CD14-positive monocyte (primary cell): ENCODE measurements at regions not wholly inside any gene's neighbourhood (a gene's known extent, or its start where the extent isn't known, plus 50 kb on each side); places are given as distances from the start of the nearest gene placed in this dataset.

Source experiments
- DNase-seq, 3 donors: peaks; one replicate each; pipeline ENCODE4 v3.0.0-alpha.2; 2011 to 2022
- H2AFZ ChIP-seq: 2 replicates; pipeline ENCODE4 v1.6.0; 2012; ENCODE audit warnings: mild to moderate bottlenecking, low read depth, low read length, inconsistent platforms; ENCODE audit not compliant: insufficient read depth, poor library complexity, severe bottlenecking
- H3K27ac ChIP-seq, 2 donors: 1 replicate in 1 of 2; 2 replicates in 1 of 2; pipeline ENCODE4 v1.5.1; 2012 to 2013; ENCODE audit warnings: low read length in 2 of 2, control low read depth in 1 of 2, inconsistent platforms in 1 of 2, low read depth in 1 of 2, mild to moderate bottlenecking in 1 of 2
- H3K27me3 ChIP-seq, 2 donors: one replicate each; pipeline versions ENCODE4 v1.6.0 to v1.6.1; 2011 to 2013; ENCODE audit warnings: low read length in 2 of 2; ENCODE audit not compliant: control insufficient read depth in 2 of 2, insufficient read depth in 2 of 2
- H3K36me3 ChIP-seq, 2 donors: replicated peaks in 1 of 2; 1 replicate in 1 of 2; 2 replicates in 1 of 2; pipeline versions ENCODE4 v1.5.1 to v1.6.1; 2012 to 2013; ENCODE audit warnings: low read length in 2 of 2, control low read depth in 1 of 2, inconsistent platforms in 1 of 2, mild to moderate bottlenecking in 1 of 2; ENCODE audit not compliant: insufficient read depth in 2 of 2, control insufficient read depth in 1 of 2
- H3K4me1 ChIP-seq, 2 donors: 1 replicate in 1 of 2; 2 replicates in 1 of 2; pipeline versions ENCODE4 v1.5.1 to v1.6.1; 2012 to 2013; ENCODE audit warnings: low read length in 2 of 2, control low read depth in 1 of 2, inconsistent platforms in 1 of 2, mild to moderate bottlenecking in 1 of 2, moderate library complexity in 1 of 2; ENCODE audit not compliant: insufficient read depth in 2 of 2, control insufficient read depth in 1 of 2
- H3K4me2 ChIP-seq: replicated peaks from 2 replicates; pipeline ENCODE3; 2012; ENCODE audit warnings: low read length, moderate library complexity, mild to moderate bottlenecking; ENCODE audit not compliant: poor library complexity, severe bottlenecking; ENCODE audit errors: extremely low read depth
- H3K4me3 ChIP-seq, 3 experiments: fragments of 200-600 bp in 1 of 3; sonication (generic) in 1 of 3; replicated peaks in 1 of 3; 1 replicate in 2 of 3; 2 replicates in 1 of 3; pipeline ENCODE4 v1.5.1; 2011 to 2013; ENCODE audit warnings: low read length in 3 of 3, mild to moderate bottlenecking in 3 of 3, control low read depth in 2 of 3, low read depth in 2 of 3, inconsistent platforms in 1 of 3, moderate library complexity in 1 of 3
- H3K79me2 ChIP-seq: 2 replicates; pipeline ENCODE4 v1.6.0; 2012; ENCODE audit warnings: mild to moderate bottlenecking, control low read depth, inconsistent platforms, low read length, moderate library complexity; ENCODE audit not compliant: insufficient read depth
- H3K9ac ChIP-seq: 2 replicates; pipeline ENCODE4 v1.6.0; 2017; ENCODE audit warnings: low read length, mild to moderate bottlenecking; ENCODE audit not compliant: insufficient read depth, poor library complexity, severe bottlenecking
- H3K9me3 ChIP-seq, 2 donors: replicated peaks in 1 of 2; 1 replicate in 1 of 2; 2 replicates in 1 of 2; pipeline versions ENCODE4 v1.5.1 to v1.6.1; 2012 to 2013; ENCODE audit warnings: low read length in 2 of 2, control low read depth in 1 of 2; ENCODE audit not compliant: control insufficient read depth in 1 of 2, insufficient read depth in 1 of 2
- H4K20me1 ChIP-seq: 2 replicates; pipeline ENCODE4 v1.6.0; 2012; ENCODE audit warnings: mild to moderate bottlenecking, low read length, control low read depth, moderate library complexity; ENCODE audit not compliant: insufficient read depth
- H3K27ac Mint-ChIP-seq, 7 donors: one replicate each; pipeline ENCODE4 v1.8.0; 2020; ENCODE audit warnings: mild to moderate bottlenecking in 7 of 7, mixed read lengths in 7 of 7, moderate library complexity in 6 of 7, inconsistent platforms in 2 of 7
- H3K27me3 Mint-ChIP-seq, 3 donors: one replicate each; pipeline ENCODE4 v1.8.0; 2021 to 2022; ENCODE audit warnings: low read depth in 3 of 3, mild to moderate bottlenecking in 3 of 3, mixed read lengths in 3 of 3, moderate library complexity in 3 of 3, inconsistent platforms in 1 of 3
- H3K36me3 Mint-ChIP-seq, 2 donors: one replicate each; pipeline ENCODE4 v1.8.0; 2020; ENCODE audit warnings: mixed read lengths in 2 of 2, inconsistent platforms in 1 of 2, mild to moderate bottlenecking in 1 of 2
- H3K4me1 Mint-ChIP-seq: one replicate; pipeline ENCODE4 v1.8.0; 2020; ENCODE audit warnings: mild to moderate bottlenecking, mixed read lengths
- H3K4me3 Mint-ChIP-seq, 2 donors: one replicate each; pipeline ENCODE4 v1.8.0; 2020; ENCODE audit warnings: mild to moderate bottlenecking in 2 of 2, mixed read lengths in 2 of 2, moderate library complexity in 1 of 2
- H3K9me3 Mint-ChIP-seq, 7 donors: one replicate each; pipeline ENCODE4 v1.8.0; 2020 to 2022; ENCODE audit warnings: mixed read lengths in 7 of 7, mild to moderate bottlenecking in 6 of 7, moderate library complexity in 6 of 7, inconsistent platforms in 2 of 7
- WGBS: methylation state at CpG from one replicate; pipeline ENCODE4 v1.1.5; 2013; ENCODE audit warnings: missing lambda C conversion rate; ENCODE audit not compliant: insufficient coverage; 5-methylcytosine and 5-hydroxymethylcytosine counted together
- intact Hi-C, 2 donors: fragments of 100-400 bp; cut with micrococcal nuclease; formaldehyde crosslinking; loops; one replicate each; pipeline versions ENCODE4 v1.15.0 to v1.15.1; 2023
- TF ChIP-seq, protein P1 (sequence below): fragments of 200-600 bp; IDR thresholded peaks from one replicate; pipeline ENCODE4 v1.8.0; 2022; ENCODE audit warnings: antibody characterized with exemption, mild to moderate bottlenecking

DNA sequence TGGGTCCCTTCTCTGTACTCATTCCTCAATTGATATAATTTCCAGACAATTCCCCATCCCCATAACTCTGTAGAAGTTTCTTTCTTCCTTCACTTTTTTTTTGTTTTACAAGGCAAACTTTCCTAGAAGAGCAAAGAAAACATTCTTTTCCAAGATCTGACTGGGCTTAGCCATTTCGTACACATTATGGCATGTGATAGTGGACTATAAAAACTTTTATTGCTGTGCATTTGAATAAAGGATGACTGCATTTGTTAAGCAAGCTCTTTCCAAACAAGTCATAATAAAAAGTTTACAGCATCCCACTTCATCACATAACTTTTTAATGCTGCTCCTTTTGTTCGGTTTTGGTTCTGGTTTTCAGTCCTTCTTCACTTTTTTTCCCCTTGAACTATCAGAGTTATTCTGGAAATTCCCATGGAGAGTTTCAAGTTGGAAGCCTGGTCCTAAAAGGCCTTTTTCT is 231.0 kb upstream of the HMGA2 start:
- WGBS = no CpG with 5 or more reads among the region's 2 CpGs
- no peaks in the 10 kb centered on the region for H3K9me3 Mint-ChIP-seq
- H3K27ac Mint-ChIP-seq = no peak overlapping the region

DNA sequence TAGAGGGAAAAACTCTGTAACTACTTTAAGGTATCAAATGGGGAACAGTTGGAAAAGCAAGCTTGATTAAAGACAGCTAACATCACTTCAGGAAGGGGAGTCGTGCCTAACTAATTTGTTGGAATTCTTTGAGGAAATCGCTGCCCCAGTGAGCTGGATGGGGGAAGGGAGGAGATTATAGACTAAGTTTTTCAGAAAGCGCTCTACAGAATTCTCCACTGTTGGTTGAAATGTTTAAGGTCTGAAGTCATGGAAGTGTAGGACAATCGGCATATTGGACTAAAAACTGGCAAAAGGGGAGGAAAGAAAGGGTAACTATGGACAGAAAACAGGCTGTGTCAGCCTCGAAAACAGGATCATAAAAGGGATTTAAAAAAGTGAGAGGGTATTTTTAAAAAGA is 229.9 kb upstream of the HMGA2 start:
- TF ChIP-seq, protein P1, sequence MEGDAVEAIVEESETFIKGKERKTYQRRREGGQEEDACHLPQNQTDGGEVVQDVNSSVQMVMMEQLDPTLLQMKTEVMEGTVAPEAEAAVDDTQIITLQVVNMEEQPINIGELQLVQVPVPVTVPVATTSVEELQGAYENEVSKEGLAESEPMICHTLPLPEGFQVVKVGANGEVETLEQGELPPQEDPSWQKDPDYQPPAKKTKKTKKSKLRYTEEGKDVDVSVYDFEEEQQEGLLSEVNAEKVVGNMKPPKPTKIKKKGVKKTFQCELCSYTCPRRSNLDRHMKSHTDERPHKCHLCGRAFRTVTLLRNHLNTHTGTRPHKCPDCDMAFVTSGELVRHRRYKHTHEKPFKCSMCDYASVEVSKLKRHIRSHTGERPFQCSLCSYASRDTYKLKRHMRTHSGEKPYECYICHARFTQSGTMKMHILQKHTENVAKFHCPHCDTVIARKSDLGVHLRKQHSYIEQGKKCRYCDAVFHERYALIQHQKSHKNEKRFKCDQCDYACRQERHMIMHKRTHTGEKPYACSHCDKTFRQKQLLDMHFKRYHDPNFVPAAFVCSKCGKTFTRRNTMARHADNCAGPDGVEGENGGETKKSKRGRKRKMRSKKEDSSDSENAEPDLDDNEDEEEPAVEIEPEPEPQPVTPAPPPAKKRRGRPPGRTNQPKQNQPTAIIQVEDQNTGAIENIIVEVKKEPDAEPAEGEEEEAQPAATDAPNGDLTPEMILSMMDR = no peak
- Histone ChIP-seq H3K9me3 (no peaks in the 10 kb centered on the region), H3K79me2 (no peaks in the 10 kb centered on the region), H3K27me3 (no peaks in the 10 kb centered on the region), H3K4me1 (no peaks in the 10 kb centered on the region), H3K4me2 (no peak overlapping the region), H2AFZ (no peak overlapping the region), H3K9ac (no peak overlapping the region), H3K36me3 (no peaks in the 10 kb centered on the region), H4K20me1 (no peaks in the 10 kb centered on the region), H3K4me3 (no peak overlapping the region), H3K27ac (no peak overlapping the region)
- Mint-ChIP-seq H3K27me3 (peaks cover 3 to 6% (median 5%) of the 10 kb centered on the region in 3 donors), H3K4me3 (no peak overlapping the region), H3K27ac (no peak overlapping the region), H3K36me3 (no peaks in the 10 kb centered on the region), H3K9me3 (no peaks in the 10 kb centered on the region), H3K4me1 (no peaks in the 10 kb centered on the region)
- intact Hi-C loops = no loop called here
- 95% methylated on average over 4 of the region's 5 CpGs for WGBS
- DNase-seq = no peak

More for the DNA sequence above, 231.0 kb upstream of the HMGA2 start:
- H3K4me1 ChIP-seq = no peaks in the 10 kb centered on the region
- H2AFZ ChIP-seq = no peak overlapping the region
- H3K4me1 Mint-ChIP-seq = no peaks in the 10 kb centered on the region
- H3K27me3 Mint-ChIP-seq = peaks cover 3 to 6% (median 5%) of the 10 kb centered on the region in 3 donors
- TF ChIP-seq, protein P1 = no peak
- no peaks in the 10 kb centered on the region for H3K79me2 ChIP-seq
- no peak overlapping the region for H3K9ac ChIP-seq
- H4K20me1 ChIP-seq = no peaks in the 10 kb centered on the region
- no peak overlapping the region for H3K4me2 ChIP-seq
- H3K36me3 ChIP-seq = no peaks in the 10 kb centered on the region
- no peak for DNase-seq
- no peak overlapping the region for H3K4me3 Mint-ChIP-seq
- no peaks in the 10 kb centered on the region for H3K36me3 Mint-ChIP-seq
- no peak overlapping the region for H3K4me3 ChIP-seq
- H3K27ac ChIP-seq = no peak overlapping the region
- H3K27me3 ChIP-seq = no peaks in the 10 kb centered on the region
- H3K9me3 ChIP-seq = no peaks in the 10 kb centered on the region
- intact Hi-C loops = no loop called here
